NT2/D1 (cell line): ENCODE measurements at regions not wholly inside any gene's neighbourhood (a gene's known extent, or its start where the extent isn't known, plus 50 kb on each side); places are given as distances from the start of the nearest gene placed in this dataset.

Experiments used
- SUZ12 ChIP-seq: IDR thresholded peaks from 2 replicates; pipeline ENCODE4 v1.6.1; 2011; ENCODE audit not compliant: insufficient read length, insufficient read depth; ENCODE audit errors: extremely low read depth
- ZNF274 ChIP-seq: IDR thresholded peaks from 2 replicates; pipeline ENCODE4 v1.6.1; 2011; ENCODE audit warnings: mild to moderate bottlenecking, low read depth, low read length

DNA sequence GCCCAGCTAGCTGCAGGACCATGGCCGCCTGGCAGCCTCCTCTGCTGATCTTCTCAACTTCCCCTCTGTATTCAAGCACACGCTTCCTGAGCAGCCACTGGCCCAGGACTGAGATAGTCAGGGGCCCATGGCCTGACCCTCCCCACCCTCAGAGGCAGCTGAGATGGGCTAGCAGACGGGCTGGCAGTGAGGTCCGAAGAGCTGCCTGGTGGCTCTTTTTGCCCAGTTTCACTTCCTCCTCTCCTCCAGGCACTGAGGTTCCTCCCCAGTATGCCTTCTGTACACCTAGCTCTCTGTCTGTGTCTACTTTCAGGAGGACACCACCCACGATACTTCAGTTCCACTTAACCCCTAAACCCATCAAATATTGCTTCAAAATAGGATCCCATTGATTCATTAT, 395.6 kb downstream of the TNS3 start:
- TF ChIP-seq SUZ12 (no peak), ZNF274 (no peak)
